CD14-positive monocyte (primary cell): ENCODE measurements at regions not wholly inside any gene's neighbourhood (a gene's known extent, or its start where the extent isn't known, plus 50 kb on each side); places are given as distances from the start of the nearest gene placed in this dataset.

Experiments
- DNase-seq, 3 donors: peaks; one replicate each; pipeline ENCODE4 v3.0.0-alpha.2; 2011 to 2022
- H2AFZ ChIP-seq: 2 replicates; pipeline ENCODE4 v1.6.0; 2012; ENCODE audit warnings: mild to moderate bottlenecking, low read depth, low read length, inconsistent platforms; ENCODE audit not compliant: insufficient read depth, poor library complexity, severe bottlenecking
- H3K27ac ChIP-seq, 2 donors: 1 replicate in 1 of 2; 2 replicates in 1 of 2; pipeline ENCODE4 v1.5.1; 2012 to 2013; ENCODE audit warnings: low read length in 2 of 2, control low read depth in 1 of 2, inconsistent platforms in 1 of 2, low read depth in 1 of 2, mild to moderate bottlenecking in 1 of 2
- H3K27me3 ChIP-seq, 2 donors: one replicate each; pipeline versions ENCODE4 v1.6.0 to v1.6.1; 2011 to 2013; ENCODE audit warnings: low read length in 2 of 2; ENCODE audit not compliant: control insufficient read depth in 2 of 2, insufficient read depth in 2 of 2
- H3K36me3 ChIP-seq, 2 donors: replicated peaks in 1 of 2; 1 replicate in 1 of 2; 2 replicates in 1 of 2; pipeline versions ENCODE4 v1.5.1 to v1.6.1; 2012 to 2013; ENCODE audit warnings: low read length in 2 of 2, control low read depth in 1 of 2, inconsistent platforms in 1 of 2, mild to moderate bottlenecking in 1 of 2; ENCODE audit not compliant: insufficient read depth in 2 of 2, control insufficient read depth in 1 of 2
- H3K4me1 ChIP-seq, 2 donors: 1 replicate in 1 of 2; 2 replicates in 1 of 2; pipeline versions ENCODE4 v1.5.1 to v1.6.1; 2012 to 2013; ENCODE audit warnings: low read length in 2 of 2, control low read depth in 1 of 2, inconsistent platforms in 1 of 2, mild to moderate bottlenecking in 1 of 2, moderate library complexity in 1 of 2; ENCODE audit not compliant: insufficient read depth in 2 of 2, control insufficient read depth in 1 of 2
- H3K4me2 ChIP-seq: replicated peaks from 2 replicates; pipeline ENCODE3; 2012; ENCODE audit warnings: low read length, moderate library complexity, mild to moderate bottlenecking; ENCODE audit not compliant: poor library complexity, severe bottlenecking; ENCODE audit errors: extremely low read depth
- H3K4me3 ChIP-seq, 3 experiments: fragments of 200-600 bp in 1 of 3; sonication (generic) in 1 of 3; replicated peaks in 1 of 3; 1 replicate in 2 of 3; 2 replicates in 1 of 3; pipeline ENCODE4 v1.5.1; 2011 to 2013; ENCODE audit warnings: low read length in 3 of 3, mild to moderate bottlenecking in 3 of 3, control low read depth in 2 of 3, low read depth in 2 of 3, inconsistent platforms in 1 of 3, moderate library complexity in 1 of 3
- H3K79me2 ChIP-seq: 2 replicates; pipeline ENCODE4 v1.6.0; 2012; ENCODE audit warnings: mild to moderate bottlenecking, control low read depth, inconsistent platforms, low read length, moderate library complexity; ENCODE audit not compliant: insufficient read depth
- H3K9ac ChIP-seq: 2 replicates; pipeline ENCODE4 v1.6.0; 2017; ENCODE audit warnings: low read length, mild to moderate bottlenecking; ENCODE audit not compliant: insufficient read depth, poor library complexity, severe bottlenecking
- H3K9me3 ChIP-seq, 2 donors: replicated peaks in 1 of 2; 1 replicate in 1 of 2; 2 replicates in 1 of 2; pipeline versions ENCODE4 v1.5.1 to v1.6.1; 2012 to 2013; ENCODE audit warnings: low read length in 2 of 2, control low read depth in 1 of 2; ENCODE audit not compliant: control insufficient read depth in 1 of 2, insufficient read depth in 1 of 2
- H4K20me1 ChIP-seq: 2 replicates; pipeline ENCODE4 v1.6.0; 2012; ENCODE audit warnings: mild to moderate bottlenecking, low read length, control low read depth, moderate library complexity; ENCODE audit not compliant: insufficient read depth
- H3K27ac Mint-ChIP-seq, 7 donors: one replicate each; pipeline ENCODE4 v1.8.0; 2020; ENCODE audit warnings: mild to moderate bottlenecking in 7 of 7, mixed read lengths in 7 of 7, moderate library complexity in 6 of 7, inconsistent platforms in 2 of 7
- H3K27me3 Mint-ChIP-seq, 3 donors: one replicate each; pipeline ENCODE4 v1.8.0; 2021 to 2022; ENCODE audit warnings: low read depth in 3 of 3, mild to moderate bottlenecking in 3 of 3, mixed read lengths in 3 of 3, moderate library complexity in 3 of 3, inconsistent platforms in 1 of 3
- H3K36me3 Mint-ChIP-seq, 2 donors: one replicate each; pipeline ENCODE4 v1.8.0; 2020; ENCODE audit warnings: mixed read lengths in 2 of 2, inconsistent platforms in 1 of 2, mild to moderate bottlenecking in 1 of 2
- H3K4me1 Mint-ChIP-seq: one replicate; pipeline ENCODE4 v1.8.0; 2020; ENCODE audit warnings: mild to moderate bottlenecking, mixed read lengths
- H3K4me3 Mint-ChIP-seq, 2 donors: one replicate each; pipeline ENCODE4 v1.8.0; 2020; ENCODE audit warnings: mild to moderate bottlenecking in 2 of 2, mixed read lengths in 2 of 2, moderate library complexity in 1 of 2
- H3K9me3 Mint-ChIP-seq, 7 donors: one replicate each; pipeline ENCODE4 v1.8.0; 2020 to 2022; ENCODE audit warnings: mixed read lengths in 7 of 7, mild to moderate bottlenecking in 6 of 7, moderate library complexity in 6 of 7, inconsistent platforms in 2 of 7
- CTCF ChIP-seq: fragments of 200-600 bp; IDR thresholded peaks from one replicate; pipeline ENCODE4 v1.8.0; 2022; ENCODE audit warnings: antibody characterized with exemption, mild to moderate bottlenecking
- WGBS: methylation state at CpG from one replicate; pipeline ENCODE4 v1.1.5; 2013; ENCODE audit warnings: missing lambda C conversion rate; ENCODE audit not compliant: insufficient coverage; 5-methylcytosine and 5-hydroxymethylcytosine counted together
- intact Hi-C, 2 donors: fragments of 100-400 bp; cut with micrococcal nuclease; formaldehyde crosslinking; loops; one replicate each; pipeline versions ENCODE4 v1.15.0 to v1.15.1; 2023

GRCh38 chr3:102905811-102906210 lies 471.0 kb downstream of the ZPLD1 start:
- Histone ChIP-seq H3K79me2 (no peaks in the 10 kb centered on the region), H3K9me3 (peaks cover 0 to 4% of the 10 kb centered on the region in 2 donors), H3K27me3 (no peaks in the 10 kb centered on the region), H4K20me1 (no peaks in the 10 kb centered on the region), H3K4me3 (no peak overlapping the region), H3K27ac (no peak overlapping the region), H2AFZ (no peak overlapping the region), H3K9ac (no peak overlapping the region), H3K4me1 (no peaks in the 10 kb centered on the region), H3K4me2 (no peak overlapping the region), H3K36me3 (no peaks in the 10 kb centered on the region)
- no peak for TF ChIP-seq CTCF
- H3K27ac Mint-ChIP-seq: no peak overlapping the region
- H3K27me3 Mint-ChIP-seq: no peaks in the 10 kb centered on the region
- H3K9me3 Mint-ChIP-seq: peaks cover 1 to 12% (median 4%) of the 10 kb centered on the region in 7 donors
- intact Hi-C loops: no loop called here
- no peak overlapping the region for H3K4me3 Mint-ChIP-seq
- no peak for DNase-seq
- WGBS: no CpG with 5 or more reads among the region's 2 CpGs
- H3K4me1 Mint-ChIP-seq: no peaks in the 10 kb centered on the region
- H3K36me3 Mint-ChIP-seq: no peaks in the 10 kb centered on the region

- H3K4me3 ChIP-seq: no peak overlapping the region
- WGBS: no CpG with 5 or more reads among the region's 1 CpG
- Mint-ChIP-seq H3K4me1 (no peaks in the 10 kb centered on the region), H3K9me3 (peaks cover 1 to 12% (median 2%) of the 10 kb centered on the region in 7 donors), H3K27ac (no peak overlapping the region), H3K4me3 (no peak overlapping the region), H3K36me3 (no peaks in the 10 kb centered on the region), H3K27me3 (no peaks in the 10 kb centered on the region)
- no peak for TF ChIP-seq CTCF
- no peak for DNase-seq
- no peaks in the 10 kb centered on the region for H3K36me3 ChIP-seq
- H4K20me1 ChIP-seq: no peaks in the 10 kb centered on the region
- H3K27me3 ChIP-seq: no peaks in the 10 kb centered on the region
- no peak overlapping the region for H2AFZ ChIP-seq
- no peaks in the 10 kb centered on the region for H3K4me1 ChIP-seq
- no peak overlapping the region for H3K9ac ChIP-seq
- H3K4me2 ChIP-seq: no peak overlapping the region
- intact Hi-C loops: no loop called here
- no peak overlapping the region for H3K27ac ChIP-seq
- H3K79me2 ChIP-seq: no peaks in the 10 kb centered on the region
- H3K9me3 ChIP-seq: peaks cover 0 to 4% of the 10 kb centered on the region in 2 donors
Observed at GRCh38 chr3:102906818-102907217, 472.0 kb downstream of the ZPLD1 start.
